Osteoblast (primary cell): ENCODE measurements at regions not wholly inside any gene's neighbourhood (a gene's known extent, or its start where the extent isn't known, plus 50 kb on each side); places are given as distances from the start of the nearest gene placed in this dataset.

Source experiments
- DNase-seq: peaks from one replicate; pipeline ENCODE4 v3.0.0; 2011; ENCODE audit warnings: low spot score, mixed read lengths; ENCODE audit not compliant: insufficient read length; ENCODE audit errors: missing footprints
- H2AFZ ChIP-seq: 2 replicates; pipeline ENCODE4 v1.6.0; 2011; ENCODE audit warnings: mild to moderate bottlenecking, low read length
- H3K27ac ChIP-seq: 2 replicates; pipeline ENCODE4 v1.5.1; 2011; ENCODE audit warnings: mild to moderate bottlenecking, low read depth, low read length, moderate library complexity
- H3K27me3 ChIP-seq: 2 replicates; pipeline ENCODE4 v1.6.0; 2012; ENCODE audit warnings: mild to moderate bottlenecking, control low read depth, inconsistent platforms, low read length, moderate library complexity; ENCODE audit not compliant: insufficient read depth
- H3K36me3 ChIP-seq: 2 replicates; pipeline ENCODE4 v1.5.1; 2011; ENCODE audit warnings: mild to moderate bottlenecking, low read length, control low read depth, moderate library complexity; ENCODE audit not compliant: insufficient read depth
- H3K4me1 ChIP-seq: 2 replicates; pipeline ENCODE4 v1.5.1; 2011; ENCODE audit warnings: mild to moderate bottlenecking, low read length, control low read depth, moderate library complexity; ENCODE audit not compliant: insufficient read depth
- H3K4me2 ChIP-seq: 2 replicates; pipeline ENCODE4 v1.6.0; 2011; ENCODE audit warnings: mild to moderate bottlenecking, low read length; ENCODE audit not compliant: insufficient read depth
- H3K4me3 ChIP-seq: fragments of 200-600 bp; sonication (generic); 3 replicates; pipeline ENCODE4 v1.5.1; 2012; ENCODE audit warnings: mild to moderate bottlenecking, low read length, inconsistent platforms; ENCODE audit not compliant: insufficient read depth
- H3K79me2 ChIP-seq: 2 replicates; pipeline ENCODE4 v1.6.0; 2012; ENCODE audit warnings: mild to moderate bottlenecking, low read length, control low read depth, inconsistent platforms; ENCODE audit not compliant: insufficient read depth
- H3K9me3 ChIP-seq: 2 replicates; pipeline ENCODE4 v1.5.1; 2011; ENCODE audit warnings: low read depth, low read length, control low read depth
- H4K20me1 ChIP-seq: 2 replicates; pipeline ENCODE4 v1.6.0; 2012; ENCODE audit warnings: mild to moderate bottlenecking, low read length, control low read depth; ENCODE audit not compliant: insufficient read depth
- TF ChIP-seq, protein P1 (sequence below): IDR thresholded peaks from 2 replicates; pipeline ENCODE4 v1.5.1; 2011; ENCODE audit warnings: mild to moderate bottlenecking, low read depth, low read length, moderate library complexity; ENCODE audit errors: extremely low read depth

DNA sequence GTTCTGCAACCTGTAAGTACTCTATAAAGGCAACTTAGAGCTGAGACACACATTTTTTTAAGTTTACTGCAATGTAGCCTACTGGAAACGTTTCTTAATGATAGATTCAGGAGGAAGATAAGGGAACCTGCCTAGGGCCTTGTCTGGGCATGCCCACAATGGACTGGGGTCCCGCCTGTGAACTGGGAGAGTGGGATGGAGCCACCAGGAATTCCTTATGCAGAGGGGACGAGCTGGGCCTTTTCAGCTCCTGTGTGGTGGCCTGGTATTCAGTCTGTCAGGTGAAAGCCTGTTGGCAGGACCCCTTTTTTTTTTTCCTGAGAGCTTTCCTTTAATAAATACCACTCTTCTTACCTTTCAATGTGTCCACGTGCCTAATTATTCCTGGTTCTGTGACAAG lies 384.4 kb upstream of the ZWINT start:
- Histone ChIP-seq H3K9me3 (no peaks in the 10 kb centered on the region), H3K27me3 (no peaks in the 10 kb centered on the region), H4K20me1 (no peaks in the 10 kb centered on the region), H3K4me1 (no peaks in the 10 kb centered on the region), H3K4me2 (no peak overlapping the region), H3K79me2 (no peaks in the 10 kb centered on the region), H2AFZ (no peak overlapping the region), H3K4me3 (no peak overlapping the region), H3K27ac (no peak overlapping the region), H3K36me3 (no peaks in the 10 kb centered on the region)
- no peak for DNase-seq
- TF ChIP-seq, protein P1, sequence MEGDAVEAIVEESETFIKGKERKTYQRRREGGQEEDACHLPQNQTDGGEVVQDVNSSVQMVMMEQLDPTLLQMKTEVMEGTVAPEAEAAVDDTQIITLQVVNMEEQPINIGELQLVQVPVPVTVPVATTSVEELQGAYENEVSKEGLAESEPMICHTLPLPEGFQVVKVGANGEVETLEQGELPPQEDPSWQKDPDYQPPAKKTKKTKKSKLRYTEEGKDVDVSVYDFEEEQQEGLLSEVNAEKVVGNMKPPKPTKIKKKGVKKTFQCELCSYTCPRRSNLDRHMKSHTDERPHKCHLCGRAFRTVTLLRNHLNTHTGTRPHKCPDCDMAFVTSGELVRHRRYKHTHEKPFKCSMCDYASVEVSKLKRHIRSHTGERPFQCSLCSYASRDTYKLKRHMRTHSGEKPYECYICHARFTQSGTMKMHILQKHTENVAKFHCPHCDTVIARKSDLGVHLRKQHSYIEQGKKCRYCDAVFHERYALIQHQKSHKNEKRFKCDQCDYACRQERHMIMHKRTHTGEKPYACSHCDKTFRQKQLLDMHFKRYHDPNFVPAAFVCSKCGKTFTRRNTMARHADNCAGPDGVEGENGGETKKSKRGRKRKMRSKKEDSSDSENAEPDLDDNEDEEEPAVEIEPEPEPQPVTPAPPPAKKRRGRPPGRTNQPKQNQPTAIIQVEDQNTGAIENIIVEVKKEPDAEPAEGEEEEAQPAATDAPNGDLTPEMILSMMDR: no peak

DNA sequence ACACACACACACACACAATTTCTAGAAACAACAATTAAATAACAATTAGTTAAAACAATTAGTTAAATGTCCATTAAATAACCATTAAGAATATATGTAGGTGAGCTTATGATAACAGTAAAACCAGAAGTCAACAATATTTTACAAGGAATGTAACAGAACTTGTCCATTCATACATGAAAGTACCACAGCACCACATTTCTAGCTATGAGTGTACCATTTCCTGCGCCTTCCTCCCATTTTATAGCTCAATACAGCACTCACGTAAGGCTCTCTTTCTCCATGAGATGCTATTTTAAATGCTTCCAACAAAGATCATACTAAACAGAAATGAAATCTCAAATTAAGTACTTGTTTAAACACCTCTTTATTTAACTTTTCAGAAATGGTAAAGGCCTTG lies 367.3 kb upstream of the ZWINT start:
- H3K27ac ChIP-seq: no peak overlapping the region
- no peaks in the 10 kb centered on the region for H3K9me3 ChIP-seq
- no peak overlapping the region for H2AFZ ChIP-seq
- no peaks in the 10 kb centered on the region for H3K4me1 ChIP-seq
- H3K4me3 ChIP-seq: no peak overlapping the region
- H3K36me3 ChIP-seq: no peaks in the 10 kb centered on the region
- TF ChIP-seq, protein P1: no peak
- no peaks in the 10 kb centered on the region for H4K20me1 ChIP-seq
- H3K27me3 ChIP-seq: no peaks in the 10 kb centered on the region
- DNase-seq: no peak
- H3K79me2 ChIP-seq: no peaks in the 10 kb centered on the region
- H3K4me2 ChIP-seq: no peak overlapping the region

DNA sequence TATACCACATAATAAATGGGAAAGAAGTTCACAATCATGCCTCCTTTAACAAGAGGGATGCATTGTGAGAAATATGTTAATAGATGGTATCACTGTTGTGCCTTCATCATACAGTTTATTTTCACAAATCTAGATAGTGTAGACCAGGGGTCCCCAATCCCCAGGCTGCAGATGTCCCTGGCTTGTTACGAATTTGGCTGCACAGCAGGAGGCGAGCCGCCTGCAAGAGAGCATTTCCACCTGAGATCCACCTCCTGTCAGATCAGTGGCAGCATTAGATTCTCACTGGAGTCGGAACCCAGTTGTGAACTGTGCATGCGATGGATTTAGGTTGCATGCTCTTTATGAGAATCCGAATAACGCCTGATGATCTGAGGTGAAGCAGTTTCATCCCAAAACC lies 361.9 kb upstream of the ZWINT start:
- no peaks in the 10 kb centered on the region for H3K4me1 ChIP-seq
- no peak overlapping the region for H3K4me3 ChIP-seq
- H3K27ac ChIP-seq: no peak overlapping the region

DNA sequence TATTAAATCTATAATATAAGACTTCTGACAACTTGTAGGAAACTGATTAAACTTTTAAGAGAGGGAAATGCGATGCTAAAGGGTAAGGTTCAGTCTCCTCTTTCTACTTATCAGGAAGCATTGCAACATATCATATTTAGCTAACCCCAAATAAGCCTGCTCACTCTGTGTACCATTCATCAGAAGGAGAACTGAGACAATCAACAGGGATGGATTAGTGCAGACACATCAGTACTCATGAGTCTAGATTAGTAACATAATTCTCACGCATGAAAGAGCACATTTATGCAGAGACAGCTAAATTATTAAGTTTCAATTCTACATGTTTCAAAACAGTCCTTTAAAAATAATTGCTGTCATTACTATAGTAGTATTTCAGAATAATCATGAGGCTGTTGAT lies 354.2 kb upstream of the ZWINT start:
- Histone ChIP-seq H3K27ac (no peak overlapping the region), H3K36me3 (no peaks in the 10 kb centered on the region), H3K27me3 (no peaks in the 10 kb centered on the region), H2AFZ (no peak overlapping the region), H3K4me3 (no peak overlapping the region), H3K4me2 (no peak overlapping the region), H4K20me1 (no peaks in the 10 kb centered on the region), H3K9me3 (no peaks in the 10 kb centered on the region), H3K79me2 (no peaks in the 10 kb centered on the region), H3K4me1 (no peaks in the 10 kb centered on the region)
- TF ChIP-seq, protein P1: no peak
- no peak for DNase-seq

More for the DNA sequence above, 361.9 kb upstream of the ZWINT start:
- no peak for DNase-seq
- Histone ChIP-seq H3K27me3 (no peaks in the 10 kb centered on the region), H3K36me3 (no peaks in the 10 kb centered on the region), H3K9me3 (no peaks in the 10 kb centered on the region), H4K20me1 (no peaks in the 10 kb centered on the region), H3K79me2 (no peaks in the 10 kb centered on the region), H3K4me2 (no peak overlapping the region), H2AFZ (no peak overlapping the region)
- TF ChIP-seq, protein P1: no peak
